Hepatocyte (in vitro differentiated cells): ENCODE measurements at regions not wholly inside any gene's neighbourhood (a gene's known extent, or its start where the extent isn't known, plus 50 kb on each side); places are given as distances from the start of the nearest gene placed in this dataset.

Source experiments
- DNase-seq: peaks from one replicate; pipeline ENCODE4 v3.0.0-alpha.2; 2016; ENCODE audit warnings: low spot score
- H2AFZ ChIP-seq: fragments of 200-600 bp; sonication (generic); 2 replicates; pipeline ENCODE4 v1.6.0; 2016; ENCODE audit warnings: antibody characterized with exemption, mild to moderate bottlenecking
- H3K27ac ChIP-seq: fragments of 200-600 bp; sonication (generic); 2 replicates; pipeline ENCODE4 v1.5.1; 2016; ENCODE audit warnings: mild to moderate bottlenecking
- H3K27me3 ChIP-seq: fragments of 200-600 bp; sonication (generic); 2 replicates; pipeline ENCODE4 v1.6.1; 2016
- H3K36me3 ChIP-seq: fragments of 200-600 bp; sonication (generic); replicated peaks from 2 replicates; pipeline ENCODE4 v1.5.1; 2016; ENCODE audit warnings: low read depth; ENCODE audit not compliant: insufficient read depth
- H3K4me1 ChIP-seq: fragments of 200-600 bp; sonication (generic); 2 replicates; pipeline ENCODE4 v1.5.1; 2016; ENCODE audit warnings: mild to moderate bottlenecking, moderate library complexity; ENCODE audit not compliant: insufficient read depth
- H3K4me2 ChIP-seq: fragments of 200-600 bp; sonication (generic); 2 replicates; pipeline ENCODE4 v1.6.0; 2016
- H3K4me3 ChIP-seq: fragments of 200-600 bp; sonication (generic); 2 replicates; pipeline ENCODE4 v1.5.1; 2016; ENCODE audit warnings: mild to moderate bottlenecking
- H3K79me2 ChIP-seq: fragments of 200-600 bp; sonication (generic); 2 replicates; pipeline ENCODE4 v1.6.0; 2017; ENCODE audit warnings: mild to moderate bottlenecking
- H3K9me2 ChIP-seq: fragments of 200-600 bp; sonication (generic); replicated peaks from 2 replicates; pipeline ENCODE4 v1.6.0; 2017; ENCODE audit warnings: mild to moderate bottlenecking; ENCODE audit not compliant: insufficient read depth
- H3K9me3 ChIP-seq: fragments of 200-600 bp; sonication (generic); 2 replicates; pipeline ENCODE4 v1.5.1; 2016; ENCODE audit warnings: low read depth, mild to moderate bottlenecking
- H4K20me1 ChIP-seq: fragments of 200-600 bp; sonication (generic); 2 replicates; pipeline ENCODE4 v1.6.0; 2016; ENCODE audit warnings: mild to moderate bottlenecking; ENCODE audit not compliant: insufficient read depth, poor library complexity, severe bottlenecking
- EZH2 ChIP-seq: fragments of 200-600 bp; sonication (generic); IDR thresholded peaks from 2 replicates; pipeline ENCODE4 v1.6.1; 2016; ENCODE audit warnings: antibody characterized with exemption, mild to moderate bottlenecking, borderline replicate concordance
- EZH2phosphoT487 ChIP-seq: fragments of 200-600 bp; sonication (generic); IDR thresholded peaks from one replicate; pipeline ENCODE4 v1.6.1; 2018; ENCODE audit warnings: antibody characterized with exemption, mild to moderate bottlenecking, low read depth, moderate library complexity; ENCODE audit not compliant: unreplicated experiment, severe bottlenecking
- WGBS: methylation state at CpG from one replicate; pipeline ENCODE4 v1.1.6; 2016; ENCODE audit warnings: low lambda C conversion rate; ENCODE audit errors: missing lambda C conversion rate; 5-methylcytosine and 5-hydroxymethylcytosine counted together
- TF ChIP-seq, protein P1 (sequence below): fragments of 200-600 bp; sonication (generic); IDR thresholded peaks from 2 replicates; pipeline ENCODE4 v1.5.1; 2016; ENCODE audit warnings: antibody characterized with exemption, mild to moderate bottlenecking; ENCODE audit not compliant: poor library complexity

DNA sequence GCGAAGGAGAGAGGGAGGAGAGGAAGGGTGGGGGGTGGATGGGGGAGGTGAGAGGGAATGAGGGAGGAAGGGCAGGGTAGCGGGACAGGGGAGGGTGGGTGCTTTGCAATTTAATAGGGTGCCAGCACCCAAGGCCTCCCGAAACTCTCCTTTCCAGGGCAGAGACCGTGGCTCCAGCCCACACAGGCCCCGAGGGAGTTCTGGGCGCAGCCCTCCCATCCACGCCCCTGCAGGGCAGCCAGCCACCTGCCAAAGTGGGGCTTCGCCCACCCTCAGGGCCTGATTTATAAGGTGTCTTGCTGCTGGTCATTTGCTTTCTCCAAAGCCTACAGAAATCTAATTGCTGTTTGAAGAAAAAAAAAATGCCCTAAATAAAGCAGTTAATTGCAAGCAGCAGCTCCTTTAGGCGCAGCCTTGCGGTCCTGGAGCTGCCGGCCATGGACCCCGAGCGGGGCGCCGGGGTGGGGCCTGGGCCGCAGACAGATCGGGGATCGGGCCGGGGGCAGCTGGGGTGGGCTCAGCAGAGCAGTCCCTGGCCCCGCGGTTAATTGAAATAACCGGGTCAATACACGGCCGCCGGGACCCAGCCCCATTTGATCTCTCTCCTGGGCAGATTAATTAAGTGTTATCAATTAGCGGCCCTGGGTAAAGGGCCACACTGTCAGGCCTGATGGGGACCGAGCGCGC lies 106.0 kb upstream of the NKX1-1 start:
- H4K20me1 ChIP-seq = no peaks in the 10 kb centered on the region
- no peaks in the 10 kb centered on the region for H3K79me2 ChIP-seq
- no peak for DNase-seq
- TF ChIP-seq EZH2phosphoT487 (no peak), EZH2 (no peak)
- TF ChIP-seq, protein P1, sequence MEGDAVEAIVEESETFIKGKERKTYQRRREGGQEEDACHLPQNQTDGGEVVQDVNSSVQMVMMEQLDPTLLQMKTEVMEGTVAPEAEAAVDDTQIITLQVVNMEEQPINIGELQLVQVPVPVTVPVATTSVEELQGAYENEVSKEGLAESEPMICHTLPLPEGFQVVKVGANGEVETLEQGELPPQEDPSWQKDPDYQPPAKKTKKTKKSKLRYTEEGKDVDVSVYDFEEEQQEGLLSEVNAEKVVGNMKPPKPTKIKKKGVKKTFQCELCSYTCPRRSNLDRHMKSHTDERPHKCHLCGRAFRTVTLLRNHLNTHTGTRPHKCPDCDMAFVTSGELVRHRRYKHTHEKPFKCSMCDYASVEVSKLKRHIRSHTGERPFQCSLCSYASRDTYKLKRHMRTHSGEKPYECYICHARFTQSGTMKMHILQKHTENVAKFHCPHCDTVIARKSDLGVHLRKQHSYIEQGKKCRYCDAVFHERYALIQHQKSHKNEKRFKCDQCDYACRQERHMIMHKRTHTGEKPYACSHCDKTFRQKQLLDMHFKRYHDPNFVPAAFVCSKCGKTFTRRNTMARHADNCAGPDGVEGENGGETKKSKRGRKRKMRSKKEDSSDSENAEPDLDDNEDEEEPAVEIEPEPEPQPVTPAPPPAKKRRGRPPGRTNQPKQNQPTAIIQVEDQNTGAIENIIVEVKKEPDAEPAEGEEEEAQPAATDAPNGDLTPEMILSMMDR = no peak
- H3K27me3 ChIP-seq = no peaks in the 10 kb centered on the region
- no peak overlapping the region for H3K27ac ChIP-seq
- no peaks in the 10 kb centered on the region for H3K9me2 ChIP-seq
- 91% methylated on average over 14 of the region's 29 CpGs for WGBS
- H3K4me3 ChIP-seq = no peak overlapping the region
- no peaks in the 10 kb centered on the region for H3K9me3 ChIP-seq
- H3K4me2 ChIP-seq = peak overlapping the region; percentile 86
- H2AFZ ChIP-seq = no peak overlapping the region
- H3K4me1 ChIP-seq = no peaks in the 10 kb centered on the region
- H3K36me3 ChIP-seq = no peaks in the 10 kb centered on the region

DNA sequence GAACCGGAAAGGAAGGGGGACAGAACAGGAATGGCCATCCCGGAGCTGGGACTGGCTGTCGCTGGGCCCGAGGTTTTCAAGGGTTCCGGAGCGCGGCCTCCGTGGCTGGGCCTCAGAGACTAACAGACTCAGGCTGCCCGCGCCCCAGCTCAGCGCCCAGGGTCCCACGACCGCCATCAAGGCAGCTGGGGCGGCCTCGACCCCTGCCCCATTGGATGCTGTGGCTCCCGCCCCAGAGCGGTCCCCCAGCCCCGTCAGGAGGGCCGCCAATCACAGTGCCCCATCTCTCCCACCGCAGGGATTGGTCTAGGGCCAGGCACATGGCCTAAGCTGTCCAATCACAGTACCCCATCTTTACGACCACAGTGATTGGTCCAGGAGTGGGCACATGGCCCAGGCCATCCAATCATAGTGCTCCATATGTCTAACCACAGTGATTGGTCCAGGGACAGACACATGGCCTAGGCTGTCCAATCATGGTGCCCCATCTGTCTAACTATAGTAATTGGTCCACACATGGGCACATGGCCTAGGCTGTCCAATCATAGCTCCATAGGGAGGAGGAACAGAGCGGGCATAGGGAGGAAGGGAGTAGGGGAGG lies 105.3 kb upstream of the NKX1-1 start:
- Histone ChIP-seq H3K4me1 (no peaks in the 10 kb centered on the region), H2AFZ (no peak overlapping the region), H4K20me1 (no peaks in the 10 kb centered on the region), H3K27me3 (peaks cover 3% of the 10 kb centered on the region), H3K9me3 (no peaks in the 10 kb centered on the region), H3K4me2 (no peak overlapping the region), H3K36me3 (no peaks in the 10 kb centered on the region), H3K9me2 (no peaks in the 10 kb centered on the region), H3K79me2 (no peaks in the 10 kb centered on the region), H3K4me3 (no peak overlapping the region), H3K27ac (no peak overlapping the region)
- WGBS = 94% methylated on average over 18 of the region's 22 CpGs
- no peak for TF ChIP-seq EZH2phosphoT487
- no peak for TF ChIP-seq EZH2
- TF ChIP-seq, protein P1 = no peak
- DNase-seq = no peak

DNA sequence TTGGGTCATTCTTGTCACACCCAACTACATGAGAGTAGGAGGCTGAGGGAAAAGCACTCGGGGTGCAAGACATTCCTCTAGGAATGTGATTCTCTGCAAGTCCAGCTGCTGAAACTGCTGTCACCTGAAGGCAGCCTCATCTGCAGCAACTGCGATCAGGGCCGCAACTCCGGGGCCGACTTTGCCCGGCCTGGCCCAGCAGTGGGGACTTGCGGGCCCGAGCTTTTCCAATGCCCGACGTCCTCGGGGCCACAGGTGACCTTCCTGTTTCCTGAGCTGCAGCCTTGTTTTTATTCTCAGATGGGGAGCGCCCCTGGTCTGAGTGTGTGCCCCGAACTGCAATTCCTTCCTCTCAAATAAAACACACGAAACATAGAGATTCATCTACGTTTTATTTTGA lies 104.7 kb upstream of the NKX1-1 start:
- Histone ChIP-seq H3K4me3 (no peak overlapping the region), H3K9me2 (no peaks in the 10 kb centered on the region), H3K4me2 (no peak overlapping the region), H3K79me2 (no peaks in the 10 kb centered on the region), H3K27ac (no peak overlapping the region), H3K27me3 (peaks cover 3% of the 10 kb centered on the region), H4K20me1 (no peaks in the 10 kb centered on the region), H3K4me1 (no peaks in the 10 kb centered on the region), H2AFZ (no peak overlapping the region), H3K36me3 (no peaks in the 10 kb centered on the region), H3K9me3 (no peaks in the 10 kb centered on the region)
- 96% methylated on average over 15 of the region's 15 CpGs for WGBS
- TF ChIP-seq, protein P1 = no peak
- TF ChIP-seq EZH2 = no peak
- no peak for TF ChIP-seq EZH2phosphoT487
- no peak for DNase-seq
